ENCODE measurements at regions not wholly inside any gene's neighbourhood (a gene's known extent, or its start where the extent isn't known, plus 50 kb on each side); places are given as distances from the start of the nearest gene placed in this dataset.

DNA sequence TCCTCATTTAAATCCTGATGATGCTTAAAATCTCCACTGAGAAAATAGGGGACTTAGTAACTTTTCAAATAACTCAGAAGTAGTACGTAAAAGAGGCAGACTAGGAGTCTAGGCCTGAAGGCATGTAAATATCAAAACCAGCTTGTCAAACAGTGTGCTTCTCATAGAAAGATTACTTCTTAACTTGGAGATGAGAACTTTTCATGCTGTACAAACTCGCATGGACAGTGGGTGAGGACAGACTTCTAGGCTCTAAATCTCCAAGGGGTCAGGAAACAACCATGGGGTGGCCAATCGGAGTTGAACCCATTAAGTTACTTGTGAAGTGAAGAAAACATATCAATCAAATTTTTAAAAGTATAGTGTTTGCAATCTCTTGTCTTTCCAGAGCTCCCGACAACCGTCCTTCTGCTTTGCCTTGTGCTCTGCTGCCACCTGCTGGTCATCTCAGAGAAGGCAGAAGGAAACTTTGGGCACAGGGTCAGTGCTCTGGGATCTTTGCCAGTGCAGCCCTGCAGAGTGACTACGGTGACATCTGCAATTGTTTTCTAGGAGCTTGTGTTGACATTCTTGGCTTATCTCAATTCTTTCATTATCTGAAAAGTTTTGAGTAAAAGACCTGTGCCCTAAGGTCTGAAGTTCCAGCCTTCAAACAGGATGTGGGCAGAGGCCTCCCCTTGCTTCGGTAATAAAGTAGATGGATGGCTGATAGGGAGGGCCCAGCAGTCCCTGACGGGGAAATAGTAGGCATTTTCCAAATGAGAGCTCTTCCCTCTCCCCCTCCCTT, 105.1 kb upstream of the PDE4B start:
- peak; percentile 77 to 87 (median 86) for DNase-seq

DNA sequence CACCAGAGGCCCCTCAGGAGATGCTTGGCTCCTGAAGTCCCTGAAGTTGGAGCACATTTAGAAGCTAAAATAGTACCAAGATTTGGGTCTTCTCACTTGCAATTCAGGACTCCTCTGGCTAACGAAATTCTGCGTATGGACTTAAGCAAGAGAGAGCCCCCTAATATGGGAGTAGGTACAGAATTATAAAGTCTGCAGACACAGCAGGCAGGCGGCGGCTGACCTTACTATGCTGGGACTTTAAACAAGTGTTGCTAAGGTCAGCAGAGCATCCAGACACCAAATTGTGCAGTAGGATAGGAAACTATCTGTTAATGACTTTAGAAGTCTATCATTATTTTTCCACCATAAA, 104.5 kb upstream of the PDE4B start:
- DNase-seq: no peak

DNA sequence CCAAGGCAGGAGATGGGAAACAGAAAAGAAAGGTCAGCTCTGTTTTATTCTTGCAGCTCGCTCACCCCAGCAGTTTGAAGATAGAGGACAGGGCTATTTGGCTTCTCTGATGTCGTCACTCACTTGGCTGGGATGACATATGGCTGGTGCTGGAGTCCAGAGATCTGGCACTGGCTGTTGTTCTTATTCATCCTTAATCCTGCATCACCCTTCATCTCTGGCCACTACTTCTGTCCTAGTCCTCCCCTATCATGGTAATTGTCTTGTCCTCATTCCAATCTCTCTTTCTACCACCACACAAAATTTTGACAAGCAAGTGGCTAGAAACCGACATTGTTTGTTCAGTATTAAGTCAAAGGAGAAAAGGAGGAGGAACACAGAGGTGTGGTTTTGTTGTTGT, 103.8 kb upstream of the PDE4B start:
- no peak for DNase-seq

DNA sequence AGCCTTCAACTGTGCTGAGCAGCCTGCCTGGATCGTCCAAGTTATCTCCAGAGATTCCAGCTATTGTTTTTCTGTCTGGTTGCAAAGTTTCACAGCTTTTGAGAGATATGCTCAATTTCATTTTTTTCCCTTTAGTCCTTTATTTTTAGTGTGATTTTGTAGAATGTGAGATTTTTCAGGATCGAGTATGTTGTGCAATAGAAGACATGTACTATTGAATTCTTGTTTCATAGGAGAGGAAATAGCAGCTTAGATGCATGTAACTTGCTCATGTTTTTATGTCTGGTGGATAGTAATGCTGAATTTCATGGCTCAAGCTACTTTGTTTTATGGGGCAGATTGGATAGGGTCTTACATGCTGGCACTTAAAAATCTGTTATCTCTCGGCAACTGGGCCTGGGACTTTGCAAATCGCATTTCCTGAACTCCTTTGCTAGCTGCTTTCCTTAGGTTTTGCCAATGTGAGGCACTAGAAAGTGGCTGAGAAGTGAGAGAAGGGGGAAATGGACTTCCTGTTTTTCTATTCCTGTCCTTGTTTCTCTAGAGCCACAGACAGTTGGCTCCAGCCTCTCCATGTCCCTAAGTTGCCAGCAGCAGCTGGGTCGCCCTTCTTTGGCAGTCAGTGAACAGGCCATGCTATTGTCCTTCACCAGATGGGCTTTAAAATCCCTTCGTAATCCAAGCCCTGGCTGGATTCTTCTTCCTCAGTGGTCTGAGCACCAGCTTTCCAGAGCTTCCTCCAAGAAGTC, 101.4 kb upstream of the PDE4B start:
- peak; percentile 13 to 50 (median 42) for DNase-seq

DNA sequence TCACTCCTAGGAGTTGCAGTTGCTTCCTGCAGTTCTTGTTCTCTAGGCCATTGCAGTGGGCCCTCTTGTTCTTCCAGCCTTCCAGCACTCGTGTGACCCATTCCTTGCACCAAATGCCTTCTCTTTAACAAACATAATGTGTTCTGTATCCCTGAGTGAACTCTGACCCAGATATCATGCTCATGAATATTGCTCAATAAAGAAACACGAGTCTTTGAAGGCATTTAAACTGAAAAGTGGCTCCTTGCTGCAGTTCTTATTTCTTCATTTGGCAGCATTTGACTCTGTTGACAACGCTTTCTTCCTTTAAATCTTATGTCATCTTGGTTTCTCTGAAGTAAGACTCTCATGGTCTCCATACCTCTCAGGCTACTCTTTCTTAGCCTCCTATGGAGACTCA, 100.7 kb upstream of the PDE4B start:
- DNase-seq: peak; percentile 14 to 65 (median 48)

DNA sequence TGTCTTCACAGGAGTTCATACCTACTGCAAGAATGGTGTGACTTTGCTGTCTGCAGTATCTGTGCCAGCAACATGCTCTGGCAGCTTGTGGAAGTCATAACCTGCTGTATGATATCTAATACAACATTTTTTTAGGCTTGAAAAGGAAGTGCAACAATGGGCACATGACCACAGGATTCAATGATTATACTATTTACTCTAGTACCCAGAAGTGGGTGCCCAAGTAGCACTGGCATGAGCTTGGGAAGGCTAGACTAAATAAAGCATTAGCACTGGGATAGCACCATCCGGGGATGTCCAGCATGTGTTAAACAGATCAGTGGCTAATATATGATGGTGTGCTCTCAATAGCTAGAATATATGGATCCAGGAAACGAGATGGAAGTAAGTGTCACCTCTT, 98.6 kb upstream of the PDE4B start:
- DNase-seq: no peak

DNA sequence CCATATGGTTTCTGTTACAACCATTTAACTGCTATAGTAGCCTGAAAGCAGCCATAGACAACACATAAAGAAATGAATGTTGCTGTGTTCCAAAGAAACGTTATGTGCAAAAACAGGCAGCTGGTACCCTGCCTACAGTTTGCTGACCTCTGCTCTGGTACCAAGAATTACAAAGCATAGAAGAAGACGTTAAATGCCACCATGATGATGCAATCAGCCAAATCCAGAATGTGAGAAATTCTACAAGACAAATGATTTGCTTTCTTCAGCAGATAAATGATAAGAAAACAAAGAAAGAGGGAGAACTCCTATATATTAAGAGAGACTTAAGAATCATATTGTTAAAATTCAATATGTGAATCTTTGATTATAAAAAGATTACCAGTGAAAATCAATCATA, 97.8 kb upstream of the PDE4B start:
- no peak for DNase-seq

DNA sequence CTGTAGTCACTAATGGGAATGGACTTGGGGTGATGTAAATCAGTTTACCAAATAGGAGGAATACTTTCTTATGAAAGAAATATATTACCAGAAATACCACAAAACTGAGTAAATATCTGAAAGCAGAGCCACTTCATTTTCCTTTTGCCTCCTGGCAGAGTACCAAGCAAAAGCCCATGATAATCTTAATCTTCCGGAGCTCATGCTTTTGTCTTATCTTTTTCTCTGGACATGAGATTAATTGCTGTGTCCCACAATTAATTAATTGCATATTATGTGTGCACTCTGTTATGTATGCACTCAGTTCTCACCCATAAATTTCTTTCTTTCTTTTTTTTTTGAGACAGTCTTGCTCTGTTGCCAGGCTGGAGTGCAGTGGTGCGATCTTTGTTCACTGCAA, 94.1 kb upstream of the PDE4B start:
- no peak for DNase-seq

DNA sequence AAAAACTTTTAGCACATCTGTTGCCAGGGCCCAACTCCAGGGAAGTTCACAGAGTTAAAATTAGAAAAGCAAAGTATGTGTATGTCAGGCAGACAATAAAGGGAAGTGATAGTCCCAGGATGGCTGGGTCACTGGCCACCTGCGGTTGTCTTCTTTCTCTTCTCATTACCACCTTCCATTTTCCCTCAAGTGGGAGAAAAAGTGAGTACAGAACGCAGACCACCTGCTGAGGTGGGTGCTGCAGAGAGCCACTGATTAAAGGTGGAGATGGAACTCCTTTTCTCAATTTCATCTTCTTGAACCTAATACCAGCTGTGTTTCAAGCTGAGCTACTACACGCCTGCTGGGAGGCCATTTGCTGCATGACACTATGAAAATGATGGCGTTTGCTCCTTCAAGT, 88.8 kb upstream of the PDE4B start:
- DNase-seq: no peak

DNA sequence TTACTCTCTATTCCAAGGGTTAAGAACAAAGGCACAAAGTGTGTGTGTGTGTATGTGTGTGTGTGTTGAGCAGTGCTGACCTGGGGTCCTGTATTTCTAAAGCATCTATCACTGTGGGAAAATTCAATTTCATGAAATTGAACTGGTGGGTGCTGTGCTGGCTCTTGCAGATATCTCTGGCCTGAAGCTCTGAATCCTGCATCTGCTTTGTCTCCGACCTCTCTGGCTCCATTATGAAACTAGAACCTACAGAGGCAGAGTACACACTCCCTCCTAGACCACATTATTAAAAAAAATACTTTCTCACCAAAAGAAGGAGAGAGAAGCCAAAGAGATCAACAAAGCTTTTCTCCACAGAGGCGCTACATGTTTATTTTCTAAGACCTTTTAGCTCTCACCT, 88.4 kb upstream of the PDE4B start:
- no peak for DNase-seq

DNA sequence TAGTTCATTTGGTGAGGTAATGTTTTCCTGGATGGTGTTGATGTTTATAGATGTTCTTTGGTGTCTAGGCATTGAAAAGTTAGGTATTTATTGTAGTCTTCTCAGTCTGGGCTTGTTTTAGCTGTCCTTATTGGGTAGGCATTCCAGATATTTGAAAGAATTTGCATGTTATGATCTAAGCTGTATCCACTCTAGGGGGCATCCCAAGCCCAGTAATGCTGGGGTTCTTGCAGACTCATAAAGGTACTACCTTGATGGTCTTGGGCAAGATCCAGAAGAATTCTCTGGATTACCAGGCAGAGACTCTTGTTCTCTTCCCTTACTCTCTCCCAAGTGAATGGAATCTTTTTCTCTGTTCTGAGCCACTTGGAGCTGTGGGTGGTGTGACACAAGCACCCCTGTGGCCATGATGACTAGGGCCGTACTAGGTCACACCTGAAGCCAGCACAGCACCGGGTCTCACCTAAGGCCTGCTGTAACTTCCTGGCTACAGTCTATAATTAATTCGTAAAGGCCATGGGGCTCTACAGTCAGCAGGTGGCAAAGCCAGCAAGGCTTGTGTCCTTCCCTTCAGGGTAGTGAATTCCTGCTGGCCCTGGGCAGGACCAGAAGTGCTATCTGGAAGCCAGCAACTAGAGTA, 74.8 kb upstream of the PDE4B start:
- peak in 1 of 4 experiments; percentile 13 for DNase-seq

DNA sequence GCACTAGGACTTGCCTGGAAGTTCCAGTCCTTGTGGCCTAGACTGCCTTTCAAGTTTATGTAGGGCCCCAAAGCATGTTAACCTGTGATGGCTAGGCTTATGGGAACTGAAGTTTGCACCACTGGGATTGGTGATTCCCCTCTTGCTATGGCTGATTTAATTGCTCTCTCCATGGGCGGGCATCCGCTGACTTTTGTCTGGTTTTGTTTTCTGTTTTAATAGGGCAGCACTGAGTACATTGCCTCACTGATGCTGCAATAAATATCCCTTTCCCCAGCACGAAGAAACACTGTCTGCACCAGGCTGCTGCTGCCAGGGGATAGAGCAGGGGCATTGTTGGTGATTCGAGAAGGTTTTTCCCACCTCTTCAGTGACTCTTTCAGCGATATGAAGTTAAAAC, 73.3 kb upstream of the PDE4B start:
- no peak for DNase-seq

DNA sequence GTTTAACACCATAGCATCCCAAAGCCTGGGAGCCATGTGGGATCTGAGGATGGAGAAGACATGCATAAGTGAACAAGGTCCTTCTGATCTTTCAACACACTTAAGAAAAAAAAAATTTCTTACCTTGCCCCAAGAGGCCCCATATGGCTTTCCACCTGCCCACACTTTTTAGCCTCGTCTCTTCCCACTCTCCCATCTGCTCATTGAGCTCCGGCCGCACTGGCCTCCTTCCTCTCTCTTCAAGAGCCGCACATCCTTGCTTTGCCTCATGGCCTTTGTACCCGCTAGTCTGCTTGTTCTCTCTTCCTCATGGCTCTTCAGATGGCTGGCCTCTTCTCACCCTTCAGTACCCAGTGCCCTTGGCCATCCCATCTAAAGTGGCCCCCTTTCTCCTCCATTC, 70.2 kb upstream of the PDE4B start:
- no peak for DNase-seq

DNA sequence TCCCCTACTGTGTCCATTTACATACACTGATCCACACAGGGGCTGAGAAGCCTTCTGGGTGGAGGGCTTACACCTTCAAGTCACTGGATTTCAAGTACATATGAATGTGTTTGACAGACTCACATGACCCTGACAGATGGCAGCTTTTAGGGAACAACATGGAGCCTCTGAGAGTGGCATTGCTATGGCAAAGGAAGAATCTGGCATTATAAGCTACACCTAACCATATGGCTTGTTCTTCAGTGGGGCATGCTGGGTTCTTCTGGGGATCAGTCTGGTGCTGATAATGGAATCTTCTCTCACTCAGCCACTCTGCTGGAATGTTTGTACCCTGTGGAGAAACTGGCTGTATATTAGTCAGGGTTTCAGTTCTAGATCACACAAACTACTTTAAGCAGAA, 68.5 kb upstream of the PDE4B start:
- no peak for DNase-seq

DNA sequence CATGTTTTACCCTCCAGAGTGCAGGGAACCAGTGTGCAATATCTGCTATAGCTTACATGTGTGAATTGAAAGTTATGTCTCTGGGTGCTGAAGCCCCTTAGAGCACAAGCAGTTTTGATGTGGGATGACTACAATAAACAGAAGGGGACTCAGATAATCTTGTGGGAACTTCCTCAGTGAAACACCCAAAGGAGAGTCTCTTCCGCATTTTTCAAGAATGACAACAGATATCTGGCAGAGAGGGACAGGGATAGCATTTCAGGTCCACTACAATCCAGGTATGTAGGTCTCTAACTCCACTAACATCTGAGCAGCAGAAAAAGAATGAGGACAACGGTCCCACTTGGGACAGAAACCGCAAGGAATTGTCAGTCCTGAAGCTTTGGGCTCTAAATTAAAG, 67.6 kb upstream of the PDE4B start:
- DNase-seq: no peak

DNA sequence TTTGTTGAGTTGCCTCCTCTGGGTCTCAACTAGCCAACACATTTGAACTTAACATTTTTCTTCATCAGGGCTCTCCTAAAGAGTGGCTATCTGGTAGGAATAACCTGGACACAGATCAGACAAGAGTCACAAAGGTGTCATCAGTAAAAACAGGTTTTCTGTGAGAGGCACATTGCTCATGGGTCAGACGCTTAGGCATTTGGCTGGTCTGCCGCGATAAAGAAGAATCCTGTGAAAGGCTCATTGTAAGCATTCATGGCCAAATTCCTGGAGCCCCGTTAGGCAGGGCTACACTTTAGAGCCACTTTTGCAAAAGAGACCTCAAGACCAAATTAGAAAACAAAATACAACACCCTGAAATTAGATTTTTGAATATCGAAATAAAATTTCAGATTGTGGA, 64.2 kb upstream of the PDE4B start:
- no peak for DNase-seq

DNA sequence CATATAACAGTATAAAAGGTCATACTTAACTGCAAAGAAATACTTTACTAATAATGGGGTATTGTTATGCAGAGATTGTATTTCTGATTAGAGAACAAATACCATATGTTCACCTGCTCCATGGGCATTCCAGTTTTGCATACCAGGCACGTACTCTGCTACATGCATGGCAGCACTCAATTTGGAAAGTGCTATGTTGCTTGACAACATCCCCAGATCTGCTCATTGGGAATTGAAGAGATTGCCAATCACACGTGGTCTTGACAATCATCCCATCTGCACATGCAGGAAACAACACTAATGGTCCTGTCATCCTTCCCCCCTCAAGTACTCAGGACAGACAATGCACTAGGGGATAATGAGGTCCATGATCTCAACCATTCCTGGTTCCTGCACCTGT, 63.4 kb upstream of the PDE4B start:
- no peak for DNase-seq

DNA sequence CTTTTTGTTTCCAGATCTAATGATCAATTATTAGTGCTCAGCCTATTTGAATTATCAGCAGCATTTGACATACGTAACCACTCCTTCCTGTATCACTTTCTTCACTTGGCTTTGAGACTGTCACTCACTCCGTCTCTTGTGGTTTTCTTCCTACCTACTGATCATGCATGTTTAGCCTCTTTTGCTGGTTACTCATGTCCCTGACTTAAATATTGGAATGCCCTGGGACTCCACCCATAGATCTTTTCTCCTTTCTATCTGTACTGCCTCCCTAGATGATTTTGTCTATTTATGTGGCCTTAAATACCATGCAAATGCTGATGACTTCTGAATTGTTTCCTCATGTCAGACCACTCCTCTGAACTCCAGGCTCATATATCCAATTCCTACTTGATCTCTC, 57.7 kb upstream of the PDE4B start:
- no peak for DNase-seq

DNA sequence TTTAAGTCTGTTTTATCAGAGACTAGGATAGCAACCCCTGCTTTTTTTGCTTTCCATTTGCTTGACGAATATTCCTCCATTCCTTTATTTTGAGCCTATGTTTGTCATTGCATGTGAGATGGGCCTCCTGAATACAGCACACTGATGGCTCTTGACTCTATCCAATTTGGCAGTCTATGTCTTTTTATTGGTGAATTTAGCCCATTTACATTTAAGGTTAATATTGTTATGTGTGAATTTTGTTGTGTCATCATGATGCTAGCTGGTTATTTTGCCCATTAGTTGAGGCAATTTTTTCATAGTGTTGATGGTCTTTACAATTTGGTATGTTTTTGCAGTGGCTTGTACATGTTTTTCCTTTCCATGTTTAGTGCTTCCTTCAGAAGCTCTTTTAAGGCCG, 50.7 kb upstream of the PDE4B start:
- no peak for DNase-seq

Data from suppressor macrophage (primary cell).